Astrocyte of the hippocampus (primary cell): ENCODE measurements at regions not wholly inside any gene's neighbourhood (a gene's known extent, or its start where the extent isn't known, plus 50 kb on each side); places are given as distances from the start of the nearest gene placed in this dataset.
"Not testable (repeated sequence)": the region's sequence is repeated elsewhere in the genome, so short reads cannot be mapped to it uniquely, and the experiment has no call there.

Experiments
- DNase-seq: peaks from one replicate; pipeline ENCODE4 v3.0.0; 2011; ENCODE audit warnings: low read depth, low spot score

GRCh38 chr2:228522977-228523376 lies 341.5 kb upstream of the SPHKAP start:
- no peak for DNase-seq

- DNase-seq = no peak
Observed at GRCh38 chr2:228522276-228522675, 340.8 kb upstream of the SPHKAP start.

- DNase-seq = no peak
Observed at GRCh38 chr2:228519561-228519960, 338.1 kb upstream of the SPHKAP start.

- no peak for DNase-seq
Observed at GRCh38 chr2:228516019-228516418, 334.5 kb upstream of the SPHKAP start.

- DNase-seq = not testable (repeated sequence)
Observed at GRCh38 chr2:228513480-228513879, 332.0 kb upstream of the SPHKAP start.

- no peak for DNase-seq
Observed at GRCh38 chr2:228509021-228509420, 327.5 kb upstream of the SPHKAP start.

GRCh38 chr2:228507870-228508269 lies 326.4 kb upstream of the SPHKAP start:
- DNase-seq = no peak

- DNase-seq = no peak
Observed at GRCh38 chr2:228507231-228507824, 325.8 kb upstream of the SPHKAP start.

- DNase-seq = no peak
Observed at GRCh38 chr2:228503731-228504130, 322.2 kb upstream of the SPHKAP start.

GRCh38 chr2:228493852-228494251 lies 312.4 kb upstream of the SPHKAP start:
- no peak for DNase-seq

GRCh38 chr2:228479014-228479413 lies 297.5 kb upstream of the SPHKAP start:
- DNase-seq = no peak

- DNase-seq = no peak
Observed at GRCh38 chr2:228474466-228474865, 293.0 kb upstream of the SPHKAP start.

GRCh38 chr2:228469721-228470120 lies 288.2 kb upstream of the SPHKAP start:
- DNase-seq = no peak

- DNase-seq = no peak
Observed at GRCh38 chr2:228466851-228467250, 285.4 kb upstream of the SPHKAP start.

GRCh38 chr2:228465408-228465807 lies 283.9 kb upstream of the SPHKAP start:
- DNase-seq = no peak

GRCh38 chr2:228458364-228458763 lies 276.9 kb upstream of the SPHKAP start:
- DNase-seq = no peak

- DNase-seq = no peak
Observed at GRCh38 chr2:228447266-228447915, 265.9 kb upstream of the SPHKAP start.

GRCh38 chr2:228446734-228447133 lies 265.2 kb upstream of the SPHKAP start:
- peak; percentile 2 for DNase-seq

GRCh38 chr2:228444161-228444560 lies 262.7 kb upstream of the SPHKAP start:
- no peak for DNase-seq

- no peak for DNase-seq
Observed at GRCh38 chr2:228433721-228434120, 252.2 kb upstream of the SPHKAP start.

- DNase-seq = no peak
Observed at GRCh38 chr2:228432116-228432515, 250.6 kb upstream of the SPHKAP start.

- no peak for DNase-seq
Observed at GRCh38 chr2:228430986-228431385, 249.5 kb upstream of the SPHKAP start.

GRCh38 chr2:228426502-228427216 lies 245.2 kb upstream of the SPHKAP start:
- no peak for DNase-seq
